Embryonic facial prominence (tissue), 1 donor: ENCODE measurements at regions not wholly inside any gene's neighbourhood (a gene's known extent, or its start where the extent isn't known, plus 50 kb on each side); places are given as distances from the start of the nearest gene placed in this dataset.
"Not testable (repeated sequence)": the region's sequence is repeated elsewhere in the genome, so short reads cannot be mapped to it uniquely, and the experiment has no call there.

Experiments
- DNase-seq: peaks from one replicate; pipeline ENCODE4 v3.0.0-alpha.2; 2016; ENCODE audit errors: extremely low spot score

DNA sequence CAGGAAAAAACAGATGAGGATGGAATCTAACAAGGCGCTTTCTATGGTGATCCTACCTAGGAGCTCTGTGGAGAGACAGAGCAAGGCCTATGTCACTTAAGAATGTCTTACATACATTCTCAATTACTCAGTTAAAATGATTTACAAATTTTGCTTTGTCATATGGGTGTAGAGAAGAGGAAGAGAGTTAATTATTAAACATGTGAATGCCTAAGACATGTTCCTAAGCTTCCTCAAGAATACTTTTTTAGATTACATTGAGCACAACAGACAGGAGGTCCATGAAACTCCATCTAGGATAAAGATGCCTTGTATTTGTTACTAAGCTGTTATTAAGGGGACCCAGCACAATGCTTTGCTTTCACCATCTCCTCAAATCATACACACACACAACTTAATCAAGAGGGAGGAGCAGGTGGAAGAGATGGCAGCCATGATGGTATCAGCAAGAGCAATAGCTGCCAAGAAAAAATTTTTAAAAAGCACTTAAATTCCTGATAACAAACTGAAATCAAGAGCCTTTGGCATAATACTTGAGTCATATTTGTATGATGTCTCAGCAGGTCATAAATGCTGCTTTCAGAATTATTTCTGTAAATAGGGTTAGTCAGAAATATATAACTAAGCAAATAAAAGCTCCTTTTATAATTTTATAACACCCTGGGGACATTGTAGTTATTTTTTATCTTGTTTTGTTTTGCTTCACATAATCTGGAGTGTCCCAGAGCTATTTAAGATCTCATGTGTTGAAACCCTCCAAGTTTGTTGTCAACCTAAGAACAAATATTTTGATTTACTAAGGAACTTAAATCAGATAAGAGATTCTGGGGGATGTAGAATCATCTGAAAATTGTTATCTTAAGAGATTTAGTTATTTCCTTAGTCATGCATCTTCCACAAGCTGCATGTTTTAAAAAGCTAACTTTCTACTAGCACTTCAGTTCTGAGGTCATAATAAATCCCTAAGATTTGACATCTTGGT lies 70.0 kb upstream of the CD2AP start:
- no peak for DNase-seq

DNA sequence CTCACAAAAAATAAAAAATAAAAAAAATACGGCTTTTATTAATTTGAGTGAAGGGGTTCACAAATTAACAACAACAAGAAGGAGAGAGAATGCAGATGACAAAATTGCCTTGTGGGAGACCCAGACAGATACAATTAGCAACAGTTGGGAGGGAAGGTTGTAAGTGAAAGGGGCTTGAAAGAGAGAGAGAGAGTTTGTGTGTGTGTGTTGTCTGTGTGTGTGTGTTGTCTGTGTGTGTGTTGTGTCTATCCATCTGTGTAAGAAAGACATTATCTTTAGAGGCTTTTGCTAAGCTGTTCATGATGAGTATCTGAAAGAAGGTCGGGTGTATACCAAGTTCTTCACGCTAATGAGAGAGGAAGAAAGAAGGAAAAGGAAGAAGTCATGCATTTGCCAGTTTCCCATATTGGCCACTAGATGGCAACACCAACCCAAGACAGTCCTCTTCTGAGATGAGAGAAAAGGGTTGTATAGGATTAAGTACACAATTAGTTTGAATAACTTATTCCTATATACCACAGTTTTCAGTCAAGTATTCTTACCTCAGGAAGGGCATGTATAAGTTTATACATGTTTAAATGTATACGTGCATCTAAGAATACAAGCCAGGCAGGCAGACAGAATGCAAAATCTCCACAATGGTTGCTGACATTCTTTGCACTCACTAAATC lies 63.7 kb upstream of the CD2AP start:
- DNase-seq: peak; percentile 28

DNA sequence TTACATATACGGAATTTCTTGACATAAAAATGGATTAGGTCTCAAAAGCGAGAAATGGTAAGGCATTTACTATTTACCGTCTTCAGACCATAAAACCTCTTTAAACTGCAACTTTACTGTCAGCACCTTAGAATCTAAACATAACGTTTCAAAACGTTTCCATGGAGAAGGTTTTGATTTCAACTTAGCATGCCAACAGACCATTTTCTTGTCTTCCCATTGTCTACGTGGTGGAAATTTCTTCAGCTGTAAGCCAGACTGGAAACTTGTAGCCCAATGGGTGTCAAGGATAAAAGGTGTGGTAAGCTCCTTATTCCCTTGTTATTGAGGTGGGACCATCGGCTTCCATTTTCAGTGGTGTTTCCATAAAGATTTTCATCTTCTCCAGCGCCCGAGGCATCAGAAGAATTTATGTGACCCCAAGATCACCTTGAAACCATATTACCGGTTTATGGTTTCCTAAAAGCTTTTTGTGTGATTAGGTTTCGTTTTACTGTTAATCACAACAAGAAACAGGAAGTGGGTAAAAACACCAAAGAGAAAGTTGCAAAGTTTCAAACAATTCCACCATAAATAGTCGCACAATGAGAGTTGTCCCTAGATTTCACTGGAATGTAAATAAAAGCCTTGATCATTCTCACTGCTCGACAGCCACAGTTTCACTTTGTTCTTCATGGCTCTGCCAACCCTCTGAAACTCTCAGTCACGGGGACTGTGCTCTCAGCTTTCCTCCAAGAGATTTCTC lies 63.0 kb upstream of the CD2AP start:
- no peak for DNase-seq

DNA sequence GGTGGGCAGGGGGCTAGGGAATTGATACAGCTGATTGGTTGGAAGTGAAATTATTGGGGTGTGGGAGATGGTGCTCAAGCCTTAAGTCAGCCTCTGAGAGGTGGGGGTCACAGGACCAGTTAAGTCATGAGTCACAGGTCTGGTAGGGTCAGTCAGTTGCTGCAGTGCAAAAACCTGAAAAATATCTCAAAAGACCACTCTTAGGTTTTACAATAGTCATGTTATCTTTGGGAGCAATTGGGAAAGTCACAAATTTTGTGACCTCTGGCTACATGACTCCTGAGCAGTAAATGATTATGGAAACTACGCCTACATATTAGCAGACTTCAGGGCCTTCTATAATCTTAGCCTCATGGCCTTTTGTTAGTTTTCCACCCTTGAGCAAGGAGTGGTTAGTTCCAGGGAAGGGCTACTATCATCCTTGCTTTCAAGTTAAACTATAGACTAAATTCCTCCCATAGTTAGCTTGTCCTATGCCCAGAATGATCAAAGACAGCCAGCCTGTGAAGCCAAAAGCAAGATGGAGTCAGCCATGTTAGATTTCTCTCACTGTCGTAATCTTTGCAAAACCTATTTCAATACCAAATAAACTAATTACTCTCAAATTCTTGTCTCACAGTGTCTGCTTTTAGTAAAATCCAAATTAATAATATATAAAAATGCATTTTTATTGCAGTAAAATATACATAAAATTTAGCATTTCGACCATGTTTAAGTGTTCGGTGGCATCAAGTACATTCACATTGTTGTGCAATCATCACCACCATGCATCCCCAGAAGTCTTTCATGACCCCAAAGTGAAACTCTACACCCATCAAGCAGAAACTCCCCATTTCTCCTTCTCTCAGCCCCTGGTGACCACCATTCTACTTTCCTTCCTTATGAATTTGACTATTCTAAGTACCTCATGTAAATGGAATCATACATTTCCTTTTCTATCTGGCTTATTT lies 60.9 kb upstream of the CD2AP start:
- DNase-seq: no peak

DNA sequence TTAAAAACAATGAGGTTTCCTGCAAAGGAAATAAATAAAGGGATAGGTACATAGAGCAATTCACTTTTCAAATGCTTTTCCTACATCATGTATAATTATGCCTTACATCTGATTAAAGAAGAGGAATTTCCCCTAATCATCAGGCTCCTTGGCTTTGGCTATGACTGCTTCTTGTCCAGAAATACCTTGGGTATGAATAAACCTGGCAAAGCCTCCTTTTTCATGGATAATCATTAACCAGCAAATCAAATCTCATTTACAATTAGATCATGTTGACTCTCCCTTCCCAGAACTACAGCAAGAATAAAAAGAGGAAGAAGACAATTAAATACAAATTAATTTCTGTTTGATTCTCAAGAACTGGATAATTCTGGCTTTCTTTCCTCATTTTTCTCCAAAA lies 58.0 kb upstream of the CD2AP start:
- no peak for DNase-seq

DNA sequence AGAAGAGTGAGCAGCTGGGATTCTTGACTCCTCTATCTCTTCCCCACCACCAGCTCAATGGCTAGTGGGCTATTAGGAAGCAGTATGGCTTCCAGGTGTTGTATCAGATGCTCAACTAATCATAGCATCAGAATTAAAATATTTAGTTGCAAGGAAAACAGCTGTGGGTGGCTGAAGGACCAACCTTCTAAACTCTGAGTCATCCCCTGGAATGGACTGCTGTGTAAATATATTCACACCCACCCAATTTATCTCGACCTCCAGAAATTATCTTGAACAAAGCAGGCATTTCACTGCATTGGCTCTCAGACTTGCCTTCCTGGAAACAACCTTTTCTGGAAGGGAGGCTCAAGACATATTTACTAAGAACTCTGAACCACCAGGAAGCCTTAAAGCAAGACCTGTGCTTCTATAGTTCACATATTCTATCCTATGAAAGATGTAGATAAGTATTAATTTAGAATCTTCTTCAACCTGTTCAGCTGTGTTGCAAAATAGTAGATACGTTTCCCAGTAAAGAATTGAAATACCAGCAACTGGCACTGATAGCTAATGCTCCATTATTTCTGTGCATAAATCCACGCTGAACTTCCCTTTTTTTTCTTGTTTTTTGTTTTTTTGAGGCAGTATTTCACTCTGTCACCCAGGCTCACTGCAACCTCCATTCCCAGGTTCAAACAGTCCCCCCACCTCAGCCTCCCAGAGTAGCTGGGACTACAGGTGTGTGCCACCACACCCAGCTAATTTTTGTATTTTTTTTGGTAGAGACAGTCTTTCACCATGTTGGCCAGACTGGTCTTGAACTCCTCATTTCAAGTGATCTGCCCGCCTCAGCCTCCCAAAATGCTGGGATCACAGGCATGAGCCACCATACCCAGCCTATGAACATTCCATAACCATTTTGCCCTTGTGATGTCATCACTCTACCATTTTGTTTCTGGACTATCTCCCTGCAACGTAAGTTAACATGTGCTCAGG lies 56.9 kb upstream of the CD2AP start:
- DNase-seq: no peak

DNA sequence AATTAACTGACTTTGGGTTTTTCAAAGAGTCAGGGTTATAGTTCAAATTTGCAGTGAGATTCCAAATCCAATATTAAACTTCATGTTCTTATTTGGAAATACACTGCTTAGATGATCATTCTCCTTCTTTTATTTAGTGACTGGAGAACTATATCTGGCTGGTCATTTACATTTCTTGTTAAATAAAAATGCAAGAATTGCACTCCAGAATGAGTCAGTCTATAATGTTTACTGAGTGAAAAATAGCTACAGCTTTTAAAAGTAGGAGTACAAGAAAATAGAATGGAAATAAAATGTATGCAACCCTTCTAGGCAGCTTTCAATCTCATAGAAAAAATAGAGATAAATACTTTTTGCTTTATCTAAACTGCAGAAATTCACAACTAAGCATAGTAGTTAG lies 54.5 kb upstream of the CD2AP start:
- DNase-seq: no peak

DNA sequence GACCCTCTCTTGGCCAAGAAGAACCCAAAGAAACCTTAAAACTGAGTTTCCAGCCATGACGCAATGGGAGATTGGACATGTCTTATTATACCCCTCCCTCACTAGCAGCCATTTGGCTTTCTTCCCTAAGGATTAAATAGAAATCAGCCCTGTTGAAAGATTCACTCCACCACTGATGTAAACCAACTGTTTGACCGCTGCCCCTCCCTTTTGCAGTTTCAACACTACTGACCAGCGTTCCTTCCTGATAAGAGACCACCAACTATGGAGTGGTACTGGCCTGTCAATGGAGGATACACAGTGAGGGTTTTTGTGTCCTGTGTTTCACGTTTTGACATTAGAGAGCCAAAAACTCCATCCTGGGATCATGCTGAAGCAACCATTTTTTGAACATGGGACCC lies 53.2 kb upstream of the CD2AP start:
- no peak for DNase-seq

DNA sequence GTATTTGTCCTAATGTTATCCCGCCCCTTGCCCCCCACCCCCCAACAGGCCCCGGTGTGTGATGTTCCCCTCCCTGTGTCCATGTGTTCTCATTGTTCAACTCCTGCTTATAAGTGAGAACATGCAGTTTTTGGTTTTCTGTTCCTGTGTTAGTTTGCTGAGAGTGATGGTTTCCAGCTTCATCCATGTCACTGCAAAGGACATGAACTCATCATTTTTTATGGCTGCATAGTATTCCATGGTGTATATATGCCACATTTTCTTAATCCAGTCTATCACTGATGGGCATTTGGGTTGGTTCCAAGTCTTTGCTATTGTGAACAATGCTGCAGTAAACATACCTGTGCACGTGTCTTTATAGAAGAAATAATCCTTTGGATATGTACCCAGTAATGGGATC lies 51.9 kb upstream of the CD2AP start:
- DNase-seq: not testable (repeated sequence)

DNA sequence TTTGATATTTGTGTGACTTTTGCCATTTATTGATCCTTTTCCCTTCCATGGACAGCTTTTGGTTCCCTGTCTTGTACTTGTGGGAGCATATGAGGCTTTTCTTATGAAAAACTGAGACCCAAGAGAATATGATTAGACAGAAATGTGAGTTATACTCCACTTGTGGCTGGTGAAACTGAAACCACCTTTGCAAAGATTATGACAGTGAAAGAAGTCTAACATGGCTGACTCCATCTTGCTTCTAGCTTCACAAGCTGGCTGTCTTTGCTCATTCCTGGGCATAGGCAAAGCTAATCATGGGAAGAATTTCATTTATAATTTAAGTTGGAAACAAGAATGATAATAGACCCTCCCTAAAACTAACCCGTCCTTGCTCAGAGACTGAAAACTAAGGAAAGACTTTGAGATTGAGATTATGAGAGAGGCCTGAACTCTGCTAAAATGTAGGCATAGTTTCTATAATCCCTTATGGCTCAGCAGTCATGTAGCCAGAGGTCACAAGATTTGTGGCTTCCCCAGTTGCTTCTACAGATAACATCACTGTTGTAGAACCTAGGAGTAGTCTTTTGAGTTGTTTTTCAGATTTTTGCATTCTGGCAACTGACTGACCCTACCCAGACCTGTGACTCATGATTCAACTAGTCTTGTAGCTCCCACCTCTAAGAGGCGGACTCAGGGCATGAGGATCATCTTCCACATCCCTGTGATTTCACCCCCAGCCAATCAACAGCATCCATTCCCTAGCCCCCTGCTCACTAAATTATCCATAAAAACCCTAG lies 50.9 kb upstream of the CD2AP start:
- DNase-seq: no peak

DNA sequence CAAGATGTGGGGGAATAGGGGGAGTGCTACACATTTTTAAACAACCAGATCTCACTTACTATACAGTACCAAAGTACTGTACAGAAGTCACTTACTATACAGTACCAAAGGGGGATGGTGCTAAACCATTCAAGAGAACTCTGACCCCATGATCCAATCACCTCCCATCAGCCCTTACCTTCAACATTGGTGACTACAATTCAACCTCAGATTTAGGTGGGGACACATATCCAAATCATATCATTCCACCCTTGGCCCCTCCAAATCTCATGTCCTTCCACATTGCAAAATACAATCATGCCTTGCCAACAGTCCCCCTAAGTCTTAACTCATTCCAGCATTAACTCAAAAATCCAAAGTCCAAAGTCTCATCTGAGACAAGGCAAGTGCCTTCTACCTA lies 49.9 kb upstream of the CD2AP start:
- DNase-seq: no peak
